HCT116 (cell line): ENCODE measurements at regions not wholly inside any gene's neighbourhood (a gene's known extent, or its start where the extent isn't known, plus 50 kb on each side); places are given as distances from the start of the nearest gene placed in this dataset.

Experiments used
- ATAC-seq: fragments of 200-7000 bp; cut with Tn5 transposase; 2 replicates; pipeline ENCODE4 v1.9.1; 2020; ENCODE audit warnings: mild to moderate bottlenecking, moderate library complexity
- BruUV-seq: library from RNA; stranded (reverse); fragments of 400-500 nt; replicated peaks from 2 replicates; lab custom pipeline; 2021; lab: Mats Ljungman, UMichigan
- CTCF ChIA-PET: fragments of 300-600 bp; sonication (Branson Sonifier 250); formaldehyde crosslinking; loops from one replicate; lab custom pipeline; 2021; ENCODE audit warnings: antibody characterized with exemption; lab: Charles Lee
- POLR2A ChIA-PET: fragments of 300-600, 350-600 bp; sonication (Branson Sonifier 250); formaldehyde crosslinking; loops from one replicate; lab custom pipeline; 2021; ENCODE audit warnings: antibody characterized with exemption; lab: Charles Lee
- RAD21 ChIA-PET, 2 experiments: fragments of 300-600 bp; sonication (Branson Sonifier 250); formaldehyde crosslinking; loops; one replicate each; lab custom pipeline; 2023; ENCODE audit warnings: low total read pairs in 2 of 2; ENCODE audit not compliant: uncharacterized antibody in 2 of 2, unreplicated experiment in 2 of 2, low non-redundant PET in 1 of 2; lab: Charles Lee
- DNase-seq: peaks from one replicate; pipeline ENCODE4 v3.0.0-alpha.2; 2010; ENCODE audit warnings: low read depth, low spot score
- H2AFZ ChIP-seq: fragments of 200-600 bp; shearing (Covaris generic), sonication (generic); 2 replicates; pipeline ENCODE4 v1.6.1; 2017; ENCODE audit warnings: low read depth, mixed run types, mixed read lengths, antibody characterized with exemption, low read length; ENCODE audit not compliant: poor library complexity, severe bottlenecking
- H3K27ac ChIP-seq: 2 replicates; pipeline ENCODE4 v1.5.1; 2012; ENCODE audit warnings: low read depth, low read length
- H3K27me3 ChIP-seq: fragments of 200-600 bp; sonication (generic); 2 replicates; pipeline ENCODE4 v1.6.1; 2016; ENCODE audit warnings: mixed run types, low read length, mixed read lengths; ENCODE audit not compliant: insufficient read depth
- H3K36me3 ChIP-seq, 2 experiments: fragments of 200-500 bp in 1 of 2; fragments of 200-600 bp in 1 of 2; sonication (Bioruptor generic) in 1 of 2; sonication (generic) in 1 of 2; 2 replicates each; pipeline versions ENCODE4 v1.5.1 to v1.6.1; 2014 to 2016; ENCODE audit warnings: low read length in 2 of 2, inconsistent platforms in 1 of 2, mixed read lengths in 1 of 2, mixed run types in 1 of 2; ENCODE audit not compliant: insufficient read depth in 2 of 2, control insufficient read depth in 1 of 2
- H3K4me1 ChIP-seq, 2 experiments: fragments of 200-600 bp in 1 of 2; sonication (generic) in 1 of 2; 2 replicates each; pipeline versions ENCODE4 v1.5.1 to v1.6.1; 2012 to 2017; ENCODE audit warnings: low read length in 2 of 2, inconsistent platforms in 1 of 2, mild to moderate bottlenecking in 1 of 2, mixed read lengths in 1 of 2, mixed run types in 1 of 2, moderate library complexity in 1 of 2; ENCODE audit not compliant: insufficient read depth in 2 of 2, control insufficient read depth in 1 of 2
- H3K4me2 ChIP-seq: fragments of 200-600 bp; sonication (generic); 2 replicates; pipeline ENCODE4 v1.6.1; 2017; ENCODE audit warnings: mixed run types, low read length, mixed read lengths
- H3K4me3 ChIP-seq, 2 experiments: fragments of 200-600 bp in 1 of 2; sonication (generic) in 1 of 2; replicated peaks in 1 of 2; 2 replicates each; pipeline ENCODE4 v1.5.1; 2011 to 2016; ENCODE audit warnings: low read length in 2 of 2, control low read depth in 1 of 2, low read depth in 1 of 2, mild to moderate bottlenecking in 1 of 2, mixed read lengths in 1 of 2, mixed run types in 1 of 2
- H3K79me2 ChIP-seq: fragments of 200-600 bp; sonication (generic); 2 replicates; pipeline ENCODE4 v1.6.1; 2017; ENCODE audit warnings: mild to moderate bottlenecking, mixed run types, low read length, moderate library complexity, mixed read lengths; ENCODE audit not compliant: insufficient read depth
- H3K9ac ChIP-seq: fragments of 200-600 bp; sonication (generic); 2 replicates; pipeline ENCODE4 v1.6.1; 2016; ENCODE audit warnings: low read length, mixed read lengths
- H3K9me2 ChIP-seq: fragments of 200-600 bp; sonication (generic), shearing (Covaris generic); 2 replicates; pipeline ENCODE4 v1.6.1; 2017; ENCODE audit warnings: mixed run types, mild to moderate bottlenecking, moderate library complexity; ENCODE audit not compliant: insufficient read depth
- H3K9me3 ChIP-seq, 2 experiments: fragments of 200-500 bp in 1 of 2; fragments of 200-600 bp in 1 of 2; sonication (Bioruptor generic) in 1 of 2; sonication (generic) in 1 of 2; 2 replicates each; pipeline ENCODE4 v1.6.1; 2014 to 2017; ENCODE audit warnings: low read length in 2 of 2, mixed read lengths in 2 of 2, inconsistent platforms in 1 of 2, low read depth in 1 of 2, mild to moderate bottlenecking in 1 of 2, mixed run types in 1 of 2, moderate library complexity in 1 of 2; ENCODE audit not compliant: control insufficient read depth in 1 of 2, insufficient read depth in 1 of 2
- H4K20me1 ChIP-seq: fragments of 200-600 bp; sonication (generic), shearing (Covaris generic); 2 replicates; pipeline ENCODE4 v1.6.1; 2017; ENCODE audit warnings: mixed run types, mild to moderate bottlenecking, moderate library complexity; ENCODE audit not compliant: insufficient read depth
- CBX3 ChIP-seq: IDR thresholded peaks from 2 replicates; pipeline ENCODE4 v1.6.1; 2012; ENCODE audit warnings: low read depth
- CEBPB ChIP-seq: IDR thresholded peaks from 2 replicates; pipeline ENCODE4 v1.6.1; 2012; ENCODE audit warnings: low read depth
- EGR1 ChIP-seq: IDR thresholded peaks from 2 replicates; pipeline ENCODE4 v1.6.1; 2012; ENCODE audit warnings: low read depth
- JUND ChIP-seq: IDR thresholded peaks from 2 replicates; pipeline ENCODE4 v1.6.1; 2012
- POLR2AphosphoS5 ChIP-seq: IDR thresholded peaks from 2 replicates; pipeline ENCODE4 v1.6.1; 2011; ENCODE audit warnings: mild to moderate bottlenecking, low read depth, low read length, moderate library complexity
- SIN3A ChIP-seq: IDR thresholded peaks from 2 replicates; pipeline ENCODE4 v1.6.1; 2012; ENCODE audit warnings: low read depth
- TCF7L2 ChIP-seq: IDR thresholded peaks from 2 replicates; pipeline ENCODE4 v1.7.0; 2011; ENCODE audit warnings: borderline replicate concordance, inconsistent platforms; ENCODE audit not compliant: insufficient read depth, insufficient read length; ENCODE audit errors: extremely low read depth
- ZFX ChIP-seq: fragments of 450-650 bp; IDR thresholded peaks from 2 replicates; pipeline ENCODE4 v1.6.1; 2017
- ZNF274 ChIP-seq: fragments of 200-500 bp; sonication (Bioruptor generic); IDR thresholded peaks from 2 replicates; pipeline ENCODE4 v1.6.1; 2014; ENCODE audit warnings: mild to moderate bottlenecking, low read depth, low read length, inconsistent platforms
- intact Hi-C: fragments of 100-400 bp; cut with micrococcal nuclease; formaldehyde crosslinking; loops from 2 replicates; pipeline ENCODE4 v1.10.0; 2022
- TF ChIP-seq, protein P1 (sequence below), 3 experiments: fragments of 200-600 bp in 1 of 3; sonication (generic) in 1 of 3; IDR thresholded peaks in 2 of 3; conservative IDR thresholded peaks in 1 of 3; 2 replicates each; pipeline ENCODE4 v1.5.1; 2012 to 2017; ENCODE audit warnings: low read depth in 2 of 3, low read length in 2 of 3, antibody characterized with exemption in 1 of 3, borderline replicate concordance in 1 of 3, control low read depth in 1 of 3, mild to moderate bottlenecking in 1 of 3, mixed read lengths in 1 of 3, mixed run types in 1 of 3, moderate library complexity in 1 of 3; ENCODE audit not compliant: insufficient read depth in 1 of 3
- TF ChIP-seq, protein P2 (sequence below): IDR thresholded peaks from 2 replicates; pipeline ENCODE4 v1.6.1; 2012
- TF ChIP-seq, protein P3 (sequence below): IDR thresholded peaks from 2 replicates; pipeline ENCODE4 v1.6.1; 2011; ENCODE audit warnings: mild to moderate bottlenecking, low read length, moderate library complexity; ENCODE audit not compliant: insufficient replicate concordance; ENCODE audit errors: extremely low read depth
- TF ChIP-seq, protein P4 (sequence below): IDR thresholded peaks from 2 replicates; pipeline ENCODE4 v1.6.1; 2012

DNA sequence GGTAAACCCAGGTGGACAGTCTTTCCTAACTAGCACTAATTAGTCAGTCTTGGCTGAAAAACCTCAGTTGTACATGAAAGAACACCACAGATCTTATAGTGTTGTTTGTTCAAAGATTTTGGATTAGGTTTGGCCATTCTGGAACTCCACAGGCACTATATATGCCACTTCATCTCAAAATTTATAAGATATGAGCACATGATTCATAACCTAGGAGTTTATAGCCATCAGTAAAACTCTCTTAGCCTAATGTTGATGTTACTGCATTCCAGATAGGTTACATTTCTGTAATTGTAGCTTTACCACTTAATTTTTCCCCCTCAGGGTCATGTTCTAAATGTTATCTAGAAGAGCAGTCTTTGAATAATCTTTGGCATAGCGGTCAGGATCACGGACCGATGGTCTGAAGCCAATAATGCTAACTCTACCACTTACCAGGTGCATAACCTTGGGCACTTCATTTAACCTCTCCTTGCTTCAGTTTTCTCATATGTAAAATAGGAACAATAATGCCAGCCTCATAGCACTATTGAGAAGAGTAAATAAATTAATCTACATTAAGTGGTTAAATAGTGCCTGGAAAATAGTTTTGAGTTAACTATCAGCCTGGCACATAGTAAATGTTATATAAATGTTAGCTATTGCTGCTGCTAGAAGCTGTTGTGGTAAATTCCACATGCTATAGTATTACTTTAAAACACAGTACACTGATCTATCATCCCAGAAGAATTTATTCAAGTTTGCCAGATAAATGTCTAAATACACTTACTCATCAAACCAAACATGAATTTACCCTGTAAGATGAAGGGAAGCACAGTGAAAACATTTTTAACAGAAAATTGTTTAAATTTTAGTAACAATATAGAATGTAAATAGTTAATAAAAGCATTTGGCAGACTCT lies 743.9 kb downstream of the NR2F1-AS1 start (continued):
- TF ChIP-seq, protein P1, sequence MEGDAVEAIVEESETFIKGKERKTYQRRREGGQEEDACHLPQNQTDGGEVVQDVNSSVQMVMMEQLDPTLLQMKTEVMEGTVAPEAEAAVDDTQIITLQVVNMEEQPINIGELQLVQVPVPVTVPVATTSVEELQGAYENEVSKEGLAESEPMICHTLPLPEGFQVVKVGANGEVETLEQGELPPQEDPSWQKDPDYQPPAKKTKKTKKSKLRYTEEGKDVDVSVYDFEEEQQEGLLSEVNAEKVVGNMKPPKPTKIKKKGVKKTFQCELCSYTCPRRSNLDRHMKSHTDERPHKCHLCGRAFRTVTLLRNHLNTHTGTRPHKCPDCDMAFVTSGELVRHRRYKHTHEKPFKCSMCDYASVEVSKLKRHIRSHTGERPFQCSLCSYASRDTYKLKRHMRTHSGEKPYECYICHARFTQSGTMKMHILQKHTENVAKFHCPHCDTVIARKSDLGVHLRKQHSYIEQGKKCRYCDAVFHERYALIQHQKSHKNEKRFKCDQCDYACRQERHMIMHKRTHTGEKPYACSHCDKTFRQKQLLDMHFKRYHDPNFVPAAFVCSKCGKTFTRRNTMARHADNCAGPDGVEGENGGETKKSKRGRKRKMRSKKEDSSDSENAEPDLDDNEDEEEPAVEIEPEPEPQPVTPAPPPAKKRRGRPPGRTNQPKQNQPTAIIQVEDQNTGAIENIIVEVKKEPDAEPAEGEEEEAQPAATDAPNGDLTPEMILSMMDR (IDR thresholded peaks at IDR 0.05 in 2 of 3, conservative IDR thresholded peaks at IDR 0.05 in 1 of 3; ENCODE audit: borderline replicate concordance in 1 of 3, insufficient read depth in 1 of 3, low read depth in 2 of 3, low read length in 2 of 3), result no peak
- TF ChIP-seq ZNF274, result no peak

DNA sequence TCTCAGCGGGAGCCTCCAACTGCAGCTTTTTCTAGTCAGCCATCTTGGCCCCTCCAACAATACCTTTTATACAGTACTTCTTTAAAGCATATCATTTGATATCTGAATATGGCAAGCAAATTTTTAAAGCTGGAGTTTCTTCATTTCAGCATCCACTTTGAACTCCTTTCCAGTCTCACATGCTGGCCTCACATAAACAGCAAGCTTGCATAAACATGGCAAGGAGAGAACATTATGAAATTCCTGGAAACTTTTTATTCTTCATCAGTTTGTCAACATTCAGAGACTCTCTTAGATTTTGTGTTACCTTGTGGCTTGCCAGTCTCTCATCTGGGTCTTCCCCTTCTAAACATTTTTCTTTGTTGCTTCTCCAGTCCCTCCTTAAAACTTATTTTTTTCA lies 745.3 kb downstream of the NR2F1-AS1 start:
- Histone ChIP-seq H3K27me3 (no peaks in the 10 kb centered on the region), H3K4me3 (no peak overlapping the region), H3K27ac (no peak overlapping the region), H3K79me2 (no peaks in the 10 kb centered on the region), H2AFZ (no peak overlapping the region), H3K9me3 (no peaks in the 10 kb centered on the region; a peak in 1 of 4 replicates), H4K20me1 (no peaks in the 10 kb centered on the region), H3K4me2 (no peak overlapping the region), H3K9me2 (no peaks in the 10 kb centered on the region), H3K4me1 (no peaks in the 10 kb centered on the region), H3K36me3 (no peaks in the 10 kb centered on the region), H3K9ac (no peak overlapping the region)
- intact Hi-C loops, result no loop called here
- RAD21 ChIA-PET, result no interaction called here
- CTCF ChIA-PET, result no interaction called here
- no TSS peak for BruUV-seq
- no peak for DNase-seq
- ATAC-seq, result no peak
- TF ChIP-seq, protein P1 (IDR thresholded peaks at IDR 0.05 in 2 of 3, conservative IDR thresholded peaks at IDR 0.05 in 1 of 3; ENCODE audit: borderline replicate concordance in 1 of 3, insufficient read depth in 1 of 3, low read depth in 2 of 3, low read length in 2 of 3), result no peak
- TF ChIP-seq ZFX (no peak), SIN3A (no peak), TCF7L2 (no peak), JUND (no peak), ZNF274 (no peak), POLR2AphosphoS5 (no peak), EGR1 (no peak), CBX3 (no peak), CEBPB (no peak)
- TF ChIP-seq, protein P2, sequence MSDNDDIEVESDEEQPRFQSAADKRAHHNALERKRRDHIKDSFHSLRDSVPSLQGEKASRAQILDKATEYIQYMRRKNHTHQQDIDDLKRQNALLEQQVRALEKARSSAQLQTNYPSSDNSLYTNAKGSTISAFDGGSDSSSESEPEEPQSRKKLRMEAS, result no peak
- TF ChIP-seq, protein P3, sequence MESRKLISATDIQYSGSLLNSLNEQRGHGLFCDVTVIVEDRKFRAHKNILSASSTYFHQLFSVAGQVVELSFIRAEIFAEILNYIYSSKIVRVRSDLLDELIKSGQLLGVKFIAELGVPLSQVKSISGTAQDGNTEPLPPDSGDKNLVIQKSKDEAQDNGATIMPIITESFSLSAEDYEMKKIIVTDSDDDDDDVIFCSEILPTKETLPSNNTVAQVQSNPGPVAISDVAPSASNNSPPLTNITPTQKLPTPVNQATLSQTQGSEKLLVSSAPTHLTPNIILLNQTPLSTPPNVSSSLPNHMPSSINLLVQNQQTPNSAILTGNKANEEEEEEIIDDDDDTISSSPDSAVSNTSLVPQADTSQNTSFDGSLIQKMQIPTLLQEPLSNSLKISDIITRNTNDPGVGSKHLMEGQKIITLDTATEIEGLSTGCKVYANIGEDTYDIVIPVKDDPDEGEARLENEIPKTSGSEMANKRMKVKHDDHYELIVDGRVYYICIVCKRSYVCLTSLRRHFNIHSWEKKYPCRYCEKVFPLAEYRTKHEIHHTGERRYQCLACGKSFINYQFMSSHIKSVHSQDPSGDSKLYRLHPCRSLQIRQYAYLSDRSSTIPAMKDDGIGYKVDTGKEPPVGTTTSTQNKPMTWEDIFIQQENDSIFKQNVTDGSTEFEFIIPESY, result no peak
- TF ChIP-seq, protein P4, sequence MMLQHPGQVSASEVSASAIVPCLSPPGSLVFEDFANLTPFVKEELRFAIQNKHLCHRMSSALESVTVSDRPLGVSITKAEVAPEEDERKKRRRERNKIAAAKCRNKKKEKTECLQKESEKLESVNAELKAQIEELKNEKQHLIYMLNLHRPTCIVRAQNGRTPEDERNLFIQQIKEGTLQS, result no peak
- POLR2A ChIA-PET, result no interaction called here
